Keratinocyte (primary cell): ENCODE measurements at regions not wholly inside any gene's neighbourhood (a gene's known extent, or its start where the extent isn't known, plus 50 kb on each side); places are given as distances from the start of the nearest gene placed in this dataset.

ENCODE experiments used
- DNase-seq: peaks from one replicate; pipeline ENCODE4 v3.0.0-alpha.2; 2011; ENCODE audit warnings: low read depth, missing footprints, low spot score
- FAIRE-seq: peaks from 2 replicates; lab custom pipeline; 2011; peaks lifted over from hg19 to GRCh38; lab: Jason Lieb, UNC
- H2AFZ ChIP-seq: 2 replicates; pipeline ENCODE4 v1.6.0; 2012; ENCODE audit warnings: low read length, control low read depth, inconsistent platforms; ENCODE audit not compliant: control insufficient read depth
- H3K27ac ChIP-seq: 2 replicates; pipeline ENCODE4 v1.5.1; 2011; ENCODE audit warnings: low read length; ENCODE audit not compliant: control insufficient read depth, insufficient read depth
- H3K27me3 ChIP-seq: 3 replicates; pipeline ENCODE4 v1.6.0; 2011; ENCODE audit warnings: low read length; ENCODE audit not compliant: control insufficient read depth, insufficient read depth; ENCODE audit errors: extremely low read depth
- H3K36me3 ChIP-seq, 2 experiments: 2 replicates in 1 of 2; 3 replicates in 1 of 2; pipeline ENCODE4 v1.5.1; 2011; ENCODE audit warnings: low read length in 2 of 2, mild to moderate bottlenecking in 1 of 2; ENCODE audit not compliant: control insufficient read depth in 2 of 2, insufficient read depth in 2 of 2; ENCODE audit errors: extremely low read depth in 1 of 2
- H3K4me1 ChIP-seq: 3 replicates; pipeline ENCODE4 v1.5.1; 2011; ENCODE audit warnings: low read length; ENCODE audit not compliant: control insufficient read depth, insufficient read depth; ENCODE audit errors: extremely low read depth
- H3K4me2 ChIP-seq: 3 replicates; pipeline ENCODE4 v1.6.0; 2011; ENCODE audit warnings: low read depth, low read length; ENCODE audit not compliant: control insufficient read depth, insufficient read depth; ENCODE audit errors: extremely low read depth
- H3K4me3 ChIP-seq, 3 experiments: fragments of 200-600 bp in 1 of 3; sonication (generic) in 1 of 3; 2 replicates in 2 of 3; 3 replicates in 1 of 3; pipeline ENCODE4 v1.5.1; 2011 to 2016; ENCODE audit warnings: low read length in 3 of 3, mild to moderate bottlenecking in 3 of 3, control low read depth in 2 of 3, inconsistent platforms in 1 of 3, low read depth in 1 of 3, mixed read lengths in 1 of 3, mixed run types in 1 of 3, moderate library complexity in 1 of 3; ENCODE audit not compliant: control insufficient read depth in 2 of 3, insufficient read depth in 2 of 3; ENCODE audit errors: extremely low read depth in 1 of 3
- H3K79me2 ChIP-seq: 2 replicates; pipeline ENCODE4 v1.6.0; 2012; ENCODE audit warnings: low read length; ENCODE audit not compliant: control insufficient read depth, insufficient read depth
- H3K9ac ChIP-seq: 3 replicates; pipeline ENCODE4 v1.6.0; 2011; ENCODE audit warnings: low read length; ENCODE audit not compliant: control insufficient read depth, insufficient read depth; ENCODE audit errors: extremely low read depth
- H3K9me1 ChIP-seq: 3 replicates; pipeline ENCODE4 v1.6.0; 2011; ENCODE audit warnings: low read length; ENCODE audit not compliant: control insufficient read depth, insufficient read depth; ENCODE audit errors: extremely low read depth
- H3K9me3 ChIP-seq: 2 replicates; pipeline ENCODE4 v1.5.1; 2012; ENCODE audit warnings: low read depth, low read length; ENCODE audit not compliant: control insufficient read depth
- H4K20me1 ChIP-seq: 3 replicates; pipeline ENCODE4 v1.6.0; 2011; ENCODE audit warnings: low read length; ENCODE audit not compliant: control insufficient read depth, insufficient read depth; ENCODE audit errors: extremely low read depth
- CTCF ChIP-seq, 3 experiments: IDR thresholded peaks in 1 of 3; conservative IDR thresholded peaks in 1 of 3; optimal IDR thresholded peaks in 1 of 3; 2 replicates in 2 of 3; 3 replicates in 1 of 3; pipeline versions ENCODE3 to v1.5.1; 2011; ENCODE audit warnings: low read length in 3 of 3, mild to moderate bottlenecking in 3 of 3, moderate library complexity in 2 of 3, control low read depth in 1 of 3, inconsistent platforms in 1 of 3; ENCODE audit not compliant: insufficient read depth in 2 of 3; ENCODE audit errors: extremely low read depth in 1 of 3
- EZH2 ChIP-seq: IDR thresholded peaks from one replicate; pipeline ENCODE4 v1.6.1; 2012; ENCODE audit warnings: inconsistent platforms, mild to moderate bottlenecking, low read length, moderate library complexity
- dilution Hi-C: fragments of 300-500 bp; cut with MboI; formaldehyde crosslinking; loops from one replicate; pipeline ENCODE4 v1.7.0; 2020; ENCODE audit warnings: low sequenced_read_pairs; ENCODE audit not compliant: extremely low pct_ligation_motif_present

DNA sequence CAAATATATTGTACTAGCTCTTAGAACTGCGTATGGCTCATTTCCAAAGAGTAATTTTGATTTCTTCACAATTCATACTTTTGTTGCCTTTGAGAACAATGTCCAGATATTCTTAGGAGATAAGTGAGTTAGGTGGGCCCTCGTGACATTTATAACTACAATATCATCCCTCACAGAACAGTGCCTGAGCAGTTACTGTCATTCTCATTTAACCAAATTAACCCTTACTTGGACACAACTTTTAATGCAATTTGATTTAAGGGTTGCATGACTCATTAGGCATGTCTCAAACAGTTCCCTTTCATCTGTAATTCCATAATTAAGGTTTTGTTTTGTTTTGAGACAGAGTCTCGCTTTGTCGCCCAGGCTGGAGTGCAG, 68.1 kb upstream of the DNAH14 start:
- Histone ChIP-seq H3K79me2 (no peaks in the 10 kb centered on the region), H3K9me1 (no peaks in the 10 kb centered on the region), H3K27ac (no peak overlapping the region), H4K20me1 (no peaks in the 10 kb centered on the region), H3K4me2 (no peak overlapping the region), H3K9ac (no peak overlapping the region), H3K27me3 (peaks cover 2% of the 10 kb centered on the region), H2AFZ (no peak overlapping the region), H3K36me3 (no peaks in the 10 kb centered on the region), H3K9me3 (no peaks in the 10 kb centered on the region), H3K4me1 (no peaks in the 10 kb centered on the region), H3K4me3 (no peak overlapping the region)
- dilution Hi-C loops, result no loop called here
- no peak for TF ChIP-seq CTCF (optimal IDR thresholded peaks at IDR 0.05 in 1 of 3, IDR thresholded peaks at IDR 0.05 in 1 of 3, conservative IDR thresholded peaks at IDR 0.05 in 1 of 3; ENCODE audit: extremely low read depth in 1 of 3, insufficient read depth in 2 of 3, low read length in 3 of 3)
- no peak for TF ChIP-seq EZH2
- DNase-seq (no peak), FAIRE-seq (no peak)

DNA sequence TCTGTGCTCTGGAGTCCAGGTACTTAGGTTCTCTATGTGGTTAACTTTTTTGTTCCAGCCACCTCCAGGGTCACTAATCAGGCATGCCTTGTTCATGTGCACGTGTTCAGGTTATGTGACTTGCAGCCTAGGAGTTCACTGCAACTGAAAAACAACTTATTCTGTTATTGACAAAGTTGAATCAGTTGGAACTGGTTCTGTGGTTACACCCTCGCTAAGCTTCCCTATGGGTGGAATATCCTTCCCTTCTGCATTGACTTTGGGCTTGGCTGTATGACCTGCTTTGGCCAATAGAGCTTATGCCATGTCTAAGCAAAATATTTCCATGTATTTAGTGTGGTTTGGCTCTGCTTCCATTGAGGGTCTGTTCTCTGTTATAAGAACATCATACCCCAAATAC, 66.0 kb upstream of the DNAH14 start:
- Histone ChIP-seq H3K9me3 (no peaks in the 10 kb centered on the region), H2AFZ (no peak overlapping the region), H3K4me1 (no peaks in the 10 kb centered on the region), H3K79me2 (no peaks in the 10 kb centered on the region), H3K9ac (no peak overlapping the region), H3K4me2 (no peak overlapping the region), H3K9me1 (no peaks in the 10 kb centered on the region), H4K20me1 (no peaks in the 10 kb centered on the region), H3K4me3 (no peak overlapping the region), H3K36me3 (no peaks in the 10 kb centered on the region), H3K27me3 (peaks cover 2% of the 10 kb centered on the region), H3K27ac (no peak overlapping the region)
- DNase-seq, result no peak
- no peak for FAIRE-seq
- TF ChIP-seq CTCF (optimal IDR thresholded peaks at IDR 0.05 in 1 of 3, IDR thresholded peaks at IDR 0.05 in 1 of 3, conservative IDR thresholded peaks at IDR 0.05 in 1 of 3; ENCODE audit: extremely low read depth in 1 of 3, insufficient read depth in 2 of 3, low read length in 3 of 3), result no peak
- no peak for TF ChIP-seq EZH2
- dilution Hi-C loops, result no loop called here
